Central memory CD8-positive, alpha-beta T cell (primary cell): ENCODE measurements at regions not wholly inside any gene's neighbourhood (a gene's known extent, or its start where the extent isn't known, plus 50 kb on each side); places are given as distances from the start of the nearest gene placed in this dataset.

ENCODE experiments used
- ATAC-seq: fragments of 150-1000 bp; cut with Tn5 transposase; replicated peaks from 2 replicates; pipeline ENCODE4 v1.10.0; 2022; ENCODE audit warnings: mild to moderate bottlenecking, moderate FRiP score, moderate number of reproducible peaks; ENCODE audit not compliant: poor library complexity, severe bottlenecking; ENCODE audit errors: extremely low read depth
- DNase-seq, 2 donors: peaks; one replicate each; pipeline ENCODE4 v3.0.0; 2021; ENCODE audit warnings: low spot score in 2 of 2
- H3K27ac Mint-ChIP-seq: one replicate; pipeline ENCODE4 v1.8.0; 2022; ENCODE audit warnings: low read depth, mild to moderate bottlenecking, moderate library complexity, mixed read lengths
- H3K27me3 Mint-ChIP-seq: one replicate; pipeline ENCODE4 v1.8.0; 2022; ENCODE audit warnings: mixed read lengths
- H3K36me3 Mint-ChIP-seq: one replicate; pipeline ENCODE4 v1.8.0; 2022; ENCODE audit warnings: mild to moderate bottlenecking, moderate library complexity, mixed read lengths; ENCODE audit not compliant: insufficient read depth
- H3K4me1 Mint-ChIP-seq: one replicate; pipeline ENCODE4 v1.8.0; 2022; ENCODE audit warnings: mixed read lengths
- H3K4me3 Mint-ChIP-seq: one replicate; pipeline ENCODE4 v1.8.0; 2022; ENCODE audit warnings: mild to moderate bottlenecking, moderate library complexity, mixed read lengths
- H3K9me3 Mint-ChIP-seq: one replicate; pipeline ENCODE4 v1.8.0; 2022; ENCODE audit warnings: mixed read lengths

DNA sequence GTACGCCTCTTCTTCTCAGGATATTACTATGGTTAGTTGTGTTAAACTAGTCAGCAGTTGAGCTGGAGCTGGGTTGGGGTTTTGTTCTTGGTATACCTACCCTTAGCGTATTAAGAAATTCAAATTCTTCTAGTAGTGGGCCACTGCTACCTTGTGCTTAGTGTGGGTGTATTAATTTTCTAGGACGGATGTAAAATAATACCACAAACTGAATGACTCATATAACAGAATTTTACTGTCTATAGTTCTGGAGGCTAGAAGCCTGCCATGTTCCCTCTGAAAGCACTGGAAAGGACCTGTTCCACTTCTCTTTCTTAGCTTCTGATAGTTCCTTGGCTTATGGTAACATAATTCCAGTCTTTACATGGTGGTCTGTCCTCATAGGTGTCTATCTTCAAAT is 1274.7 kb downstream of the ADGRL3 start:
- no peaks in the 10 kb centered on the region for H3K36me3 Mint-ChIP-seq
- ATAC-seq (no peak), DNase-seq (no peak)
- no peaks in the 10 kb centered on the region for H3K27me3 Mint-ChIP-seq
- H3K27ac Mint-ChIP-seq, result no peak overlapping the region
- H3K4me1 Mint-ChIP-seq, result no peaks in the 10 kb centered on the region
- peaks cover 12% of the 10 kb centered on the region for H3K9me3 Mint-ChIP-seq
- H3K4me3 Mint-ChIP-seq, result no peak overlapping the region

DNA sequence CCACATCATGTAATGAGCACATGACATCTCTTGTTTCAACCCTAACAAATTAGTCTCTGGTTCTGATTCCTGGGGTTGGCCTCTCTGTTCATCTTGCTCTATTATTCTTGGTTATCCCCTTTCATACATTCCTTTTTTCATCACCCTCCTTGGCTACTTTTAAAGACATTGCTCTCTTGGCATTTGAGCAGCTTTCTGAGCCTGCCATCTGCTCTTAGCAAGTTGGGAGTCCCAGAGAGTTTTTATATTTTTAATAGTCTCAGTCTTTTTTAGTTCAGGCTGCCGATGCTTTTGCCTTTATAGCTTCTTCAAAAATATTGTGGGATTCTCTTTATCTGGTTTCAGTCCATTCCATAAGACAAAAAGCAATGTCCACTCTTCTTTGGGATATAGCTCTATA is 1270.9 kb downstream of the ADGRL3 start:
- DNase-seq (no peak), ATAC-seq (no peak)
- no peaks in the 10 kb centered on the region for H3K27me3 Mint-ChIP-seq
- H3K27ac Mint-ChIP-seq, result no peak overlapping the region
- H3K36me3 Mint-ChIP-seq, result no peaks in the 10 kb centered on the region
- H3K4me3 Mint-ChIP-seq, result no peak overlapping the region
- peaks cover 15% of the 10 kb centered on the region for H3K9me3 Mint-ChIP-seq
- no peaks in the 10 kb centered on the region for H3K4me1 Mint-ChIP-seq

- H3K4me1 Mint-ChIP-seq, result no peaks in the 10 kb centered on the region
- ATAC-seq, result no peak
- peaks cover 18% of the 10 kb centered on the region for H3K9me3 Mint-ChIP-seq
- no peaks in the 10 kb centered on the region for H3K36me3 Mint-ChIP-seq
- no peak overlapping the region for H3K27ac Mint-ChIP-seq
- H3K4me3 Mint-ChIP-seq, result no peak overlapping the region
- H3K27me3 Mint-ChIP-seq, result no peaks in the 10 kb centered on the region
- DNase-seq, result no peak
Measured at GRCh38 chr4:62470421-62470983, 1270.4 kb downstream of the ADGRL3 start.

DNA sequence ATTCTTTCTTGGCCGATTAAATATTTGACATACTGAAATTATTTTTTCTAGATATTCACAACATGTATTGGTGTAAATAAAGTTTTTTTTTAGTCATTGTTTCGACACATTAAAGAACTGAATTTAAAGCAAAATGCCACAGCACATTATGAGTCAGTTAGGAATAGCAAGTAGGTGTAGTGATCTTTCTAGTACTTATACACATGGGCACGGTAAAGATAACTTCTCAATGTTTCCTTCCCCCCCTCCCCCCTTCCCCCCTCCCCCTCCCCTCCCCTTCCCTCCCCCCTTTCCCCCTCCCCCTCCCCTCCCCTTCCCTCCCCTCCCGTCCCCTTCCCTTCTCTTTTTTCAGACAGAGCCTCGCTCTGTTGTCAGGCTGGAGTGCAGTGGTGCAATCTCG is 1269.9 kb downstream of the ADGRL3 start:
- H3K4me1 Mint-ChIP-seq, result no peaks in the 10 kb centered on the region
- no peaks in the 10 kb centered on the region for H3K36me3 Mint-ChIP-seq
- H3K27ac Mint-ChIP-seq, result no peak overlapping the region
- H3K27me3 Mint-ChIP-seq, result no peaks in the 10 kb centered on the region
- no peak for ATAC-seq
- peaks cover 18% of the 10 kb centered on the region for H3K9me3 Mint-ChIP-seq
- DNase-seq, result no peak
- no peak overlapping the region for H3K4me3 Mint-ChIP-seq

DNA sequence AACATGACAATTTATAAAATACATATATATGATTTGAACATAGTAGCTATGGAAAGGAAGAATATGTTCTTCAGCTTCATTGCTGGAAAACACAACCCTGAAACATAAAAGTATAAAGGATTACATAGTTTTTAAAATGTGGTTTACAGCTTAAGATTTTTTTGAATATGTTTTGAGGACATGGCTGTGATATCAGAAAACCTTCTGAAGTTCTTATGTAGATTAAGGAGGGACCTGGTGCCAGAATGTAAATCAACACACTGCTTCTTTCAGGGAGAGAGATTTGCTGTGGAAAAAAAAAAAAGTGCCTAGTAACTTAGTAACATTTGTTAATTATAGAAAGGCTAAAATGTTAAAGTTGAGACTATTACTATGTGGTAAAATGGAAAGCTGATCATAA is 1261.8 kb downstream of the ADGRL3 start:
- Mint-ChIP-seq H3K27ac (no peak overlapping the region), H3K36me3 (no peaks in the 10 kb centered on the region), H3K4me3 (no peak overlapping the region), H3K27me3 (no peaks in the 10 kb centered on the region), H3K9me3 (peaks cover 23% of the 10 kb centered on the region), H3K4me1 (no peaks in the 10 kb centered on the region)
- ATAC-seq (no peak), DNase-seq (no peak)

GRCh38 chr4:62460329-62460728 is 1260.2 kb downstream of the ADGRL3 start:
- no peaks in the 10 kb centered on the region for H3K36me3 Mint-ChIP-seq
- H3K4me3 Mint-ChIP-seq, result no peak overlapping the region
- no peaks in the 10 kb centered on the region for H3K27me3 Mint-ChIP-seq
- H3K27ac Mint-ChIP-seq, result no peak overlapping the region
- no peaks in the 10 kb centered on the region for H3K4me1 Mint-ChIP-seq
- DNase-seq (no peak), ATAC-seq (no peak)
- H3K9me3 Mint-ChIP-seq, result peaks cover 19% of the 10 kb centered on the region

DNA sequence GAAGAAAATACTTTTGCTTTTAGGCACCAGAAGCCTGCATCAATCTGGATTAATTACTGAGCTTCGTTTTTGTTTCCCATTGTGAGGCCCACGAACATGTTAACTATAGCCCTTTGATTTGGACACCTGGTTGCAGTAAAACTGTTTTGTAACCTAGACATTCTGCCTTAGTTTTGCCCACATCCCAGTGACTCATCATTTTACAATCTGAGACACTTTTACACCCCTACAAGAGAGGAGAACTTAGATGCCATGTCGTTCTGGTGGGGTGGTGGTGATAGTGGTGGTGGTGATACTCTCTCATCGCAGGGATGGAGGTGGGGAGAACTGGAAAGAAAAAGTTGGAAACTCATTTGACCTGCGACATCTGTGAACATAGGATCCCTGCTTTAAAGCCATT is 1257.2 kb downstream of the ADGRL3 start:
- ATAC-seq, result no peak
- Mint-ChIP-seq H3K27me3 (no peaks in the 10 kb centered on the region), H3K4me1 (no peaks in the 10 kb centered on the region), H3K9me3 (peaks cover 19% of the 10 kb centered on the region), H3K36me3 (no peaks in the 10 kb centered on the region), H3K4me3 (no peak overlapping the region), H3K27ac (no peak overlapping the region)
- DNase-seq, result no peak

- DNase-seq (no peak), ATAC-seq (no peak)
- H3K27me3 Mint-ChIP-seq, result no peaks in the 10 kb centered on the region
- no peaks in the 10 kb centered on the region for H3K4me1 Mint-ChIP-seq
- no peaks in the 10 kb centered on the region for H3K36me3 Mint-ChIP-seq
- no peak overlapping the region for H3K27ac Mint-ChIP-seq
- peaks cover 19% of the 10 kb centered on the region for H3K9me3 Mint-ChIP-seq
- H3K4me3 Mint-ChIP-seq, result no peak overlapping the region
Measured at GRCh38 chr4:62455871-62456270, 1255.7 kb downstream of the ADGRL3 start.

GRCh38 chr4:62454535-62454934 is 1254.4 kb downstream of the ADGRL3 start:
- Mint-ChIP-seq H3K4me3 (no peak overlapping the region), H3K36me3 (no peaks in the 10 kb centered on the region), H3K27me3 (no peaks in the 10 kb centered on the region), H3K27ac (no peak overlapping the region), H3K4me1 (no peaks in the 10 kb centered on the region), H3K9me3 (peaks cover 13% of the 10 kb centered on the region)
- no peak for DNase-seq
- ATAC-seq, result no peak

GRCh38 chr4:62450740-62451139 is 1250.6 kb downstream of the ADGRL3 start:
- DNase-seq, result no peak
- H3K4me3 Mint-ChIP-seq, result no peak overlapping the region
- no peaks in the 10 kb centered on the region for H3K36me3 Mint-ChIP-seq
- no peak for ATAC-seq
- H3K4me1 Mint-ChIP-seq, result no peaks in the 10 kb centered on the region
- H3K27me3 Mint-ChIP-seq, result no peaks in the 10 kb centered on the region
- H3K27ac Mint-ChIP-seq, result no peak overlapping the region
- H3K9me3 Mint-ChIP-seq, result peaks cover 10% of the 10 kb centered on the region

GRCh38 chr4:62449538-62449937 is 1249.4 kb downstream of the ADGRL3 start:
- ATAC-seq (no peak), DNase-seq (no peak)
- Mint-ChIP-seq H3K36me3 (no peaks in the 10 kb centered on the region), H3K27me3 (no peaks in the 10 kb centered on the region), H3K27ac (no peak overlapping the region), H3K9me3 (peaks cover 13% of the 10 kb centered on the region), H3K4me1 (no peaks in the 10 kb centered on the region), H3K4me3 (no peak overlapping the region)

GRCh38 chr4:62448911-62449310 is 1248.8 kb downstream of the ADGRL3 start:
- no peak overlapping the region for H3K4me3 Mint-ChIP-seq
- no peak overlapping the region for H3K27ac Mint-ChIP-seq
- H3K36me3 Mint-ChIP-seq, result no peaks in the 10 kb centered on the region
- ATAC-seq (no peak), DNase-seq (no peak)
- no peaks in the 10 kb centered on the region for H3K4me1 Mint-ChIP-seq
- peaks cover 16% of the 10 kb centered on the region for H3K9me3 Mint-ChIP-seq
- H3K27me3 Mint-ChIP-seq, result no peaks in the 10 kb centered on the region

DNA sequence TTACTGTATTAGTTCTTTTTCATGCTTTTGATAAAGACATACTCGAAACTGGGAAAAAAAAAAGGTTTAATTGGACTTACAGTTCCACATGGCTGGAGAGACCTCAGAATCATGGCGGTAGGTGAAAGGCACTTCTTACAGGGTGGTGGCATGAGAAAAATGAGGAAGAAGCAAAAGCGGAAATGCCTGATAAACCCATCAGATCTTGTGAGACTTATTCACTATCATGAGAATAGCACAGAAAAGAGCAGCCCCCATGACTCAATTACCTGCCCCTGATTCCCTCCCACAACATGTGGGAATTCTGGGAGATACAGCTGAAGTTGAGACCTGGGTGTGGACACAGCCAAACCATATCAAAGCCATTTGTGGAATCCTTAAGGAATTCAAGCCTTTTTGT is 1238.9 kb downstream of the ADGRL3 start:
- Mint-ChIP-seq H3K4me3 (no peak overlapping the region), H3K27ac (no peak overlapping the region), H3K27me3 (no peaks in the 10 kb centered on the region), H3K9me3 (peaks cover 48% of the 10 kb centered on the region), H3K4me1 (no peaks in the 10 kb centered on the region), H3K36me3 (no peaks in the 10 kb centered on the region)
- no peak for DNase-seq
- no peak for ATAC-seq

DNA sequence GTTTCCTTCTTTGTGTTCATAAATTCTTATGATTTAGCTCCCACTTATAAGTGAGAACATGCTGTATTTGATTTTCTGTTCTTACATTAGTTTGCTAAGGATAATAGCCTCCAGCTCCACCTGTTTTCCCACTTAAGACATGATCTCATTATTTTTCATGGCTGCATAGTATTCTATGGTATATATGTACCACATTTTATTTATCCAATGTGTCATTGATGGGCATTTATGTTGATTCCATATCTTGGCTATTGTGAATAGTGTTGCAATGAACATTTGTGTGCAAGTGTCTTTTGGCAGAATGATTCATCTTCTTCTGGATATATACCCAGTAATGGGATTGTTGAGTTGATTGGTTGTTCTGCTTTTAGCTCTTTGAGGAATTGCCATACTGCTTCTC is 1234.8 kb downstream of the ADGRL3 start:
- ATAC-seq (no peak), DNase-seq (no peak)
- Mint-ChIP-seq H3K27ac (no peak overlapping the region), H3K4me1 (no peaks in the 10 kb centered on the region), H3K27me3 (no peaks in the 10 kb centered on the region), H3K36me3 (no peaks in the 10 kb centered on the region), H3K4me3 (no peak overlapping the region), H3K9me3 (peaks cover 31% of the 10 kb centered on the region)
